Endodermal cell (in vitro differentiated cells): ENCODE measurements at regions not wholly inside any gene's neighbourhood (a gene's known extent, or its start where the extent isn't known, plus 50 kb on each side); places are given as distances from the start of the nearest gene placed in this dataset.

ENCODE experiments used
- DNase-seq: peaks from one replicate; pipeline ENCODE4 v3.0.0-alpha.2; 2017
- H3K27ac ChIP-seq: 2 replicates; pipeline ENCODE4 v1.5.1; 2013; ENCODE audit warnings: mild to moderate bottlenecking, low read depth, low read length, moderate library complexity
- H3K27me3 ChIP-seq: 2 replicates; pipeline ENCODE4 v1.6.1; 2013; ENCODE audit warnings: mild to moderate bottlenecking, low read length, moderate library complexity; ENCODE audit not compliant: insufficient read depth, control insufficient read depth, poor library complexity, severe bottlenecking
- H3K36me3 ChIP-seq: 2 replicates; pipeline ENCODE4 v1.7.0; 2013; ENCODE audit warnings: mild to moderate bottlenecking, low read length, moderate library complexity; ENCODE audit not compliant: control insufficient read depth, insufficient read depth
- H3K4me1 ChIP-seq: one replicate; pipeline ENCODE4 v1.7.0; 2013; ENCODE audit warnings: low read length; ENCODE audit not compliant: control insufficient read depth, insufficient read depth
- H3K4me3 ChIP-seq: 2 replicates; pipeline ENCODE4 v1.5.1; 2013; ENCODE audit warnings: mild to moderate bottlenecking, low read length, moderate library complexity
- H3K9ac ChIP-seq: 2 replicates; pipeline ENCODE4 v1.6.1; 2013; ENCODE audit warnings: mild to moderate bottlenecking, low read length, moderate library complexity; ENCODE audit not compliant: poor library complexity, severe bottlenecking; ENCODE audit errors: extremely low read depth
- H3K9me3 ChIP-seq: 2 replicates; pipeline ENCODE4 v1.6.1; 2013; ENCODE audit warnings: mild to moderate bottlenecking, low read length, moderate library complexity; ENCODE audit not compliant: control insufficient read depth
- H3K27ac Mint-ChIP-seq: 2 replicates; pipeline ENCODE4 v1.8.0; 2020; ENCODE audit warnings: mixed read lengths
- H3K27me3 Mint-ChIP-seq: 2 replicates; pipeline ENCODE4 v1.8.0; 2021; ENCODE audit warnings: mild to moderate bottlenecking, mixed read lengths; ENCODE audit not compliant: insufficient read depth
- H3K36me3 Mint-ChIP-seq: 2 replicates; pipeline ENCODE4 v1.8.0; 2020; ENCODE audit warnings: low read depth, mixed read lengths
- H3K4me1 Mint-ChIP-seq: 2 replicates; pipeline ENCODE4 v1.8.0; 2020; ENCODE audit warnings: mixed read lengths
- H3K4me3 Mint-ChIP-seq: 2 replicates; pipeline ENCODE4 v1.8.0; 2020; ENCODE audit warnings: mild to moderate bottlenecking, moderate library complexity, mixed read lengths
- H3K9me3 Mint-ChIP-seq: 2 replicates; pipeline ENCODE4 v1.8.0; 2020; ENCODE audit warnings: mild to moderate bottlenecking, mixed read lengths
- WGBS, 2 experiments: methylation state at CpG; one replicate each; pipeline versions ENCODE4 v1.1.5 to v1.1.7; 2013; ENCODE audit warnings: missing lambda C conversion rate in 2 of 2, mixed read lengths in 1 of 2; ENCODE audit not compliant: insufficient coverage in 1 of 2, insufficient read length in 1 of 2; 5-methylcytosine and 5-hydroxymethylcytosine counted together
- TF ChIP-seq, protein P1 (sequence below): fragments of 200-600 bp; sonication (generic); conservative IDR thresholded peaks from 2 replicates; pipeline ENCODE4 v1.5.0; 2021; ENCODE audit warnings: antibody characterized with exemption, mild to moderate bottlenecking

DNA sequence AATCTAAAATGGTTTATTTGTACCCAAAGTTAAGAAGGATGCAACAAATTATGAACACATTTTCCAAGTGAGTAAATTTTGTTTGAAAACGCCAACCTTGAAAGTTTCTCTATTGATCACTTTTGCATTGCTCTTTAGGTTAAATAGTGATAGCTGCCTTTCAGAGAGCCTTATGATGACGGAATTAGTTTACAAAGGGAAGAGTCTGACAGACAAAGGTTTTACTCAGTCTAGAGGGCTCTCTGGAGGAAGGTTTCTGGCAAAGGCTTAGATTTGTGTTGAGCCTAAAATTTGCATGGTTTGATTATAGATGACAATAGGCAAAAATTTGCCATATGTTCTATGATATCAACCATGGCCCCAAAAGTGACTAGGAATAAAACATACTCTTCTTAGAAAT is 95.9 kb upstream of the RUNX1 start:
- Mint-ChIP-seq H3K9me3 (no peaks in the 10 kb centered on the region), H3K36me3 (no peaks in the 10 kb centered on the region), H3K27ac (no peak overlapping the region), H3K4me3 (no peak overlapping the region), H3K27me3 (no peaks in the 10 kb centered on the region), H3K4me1 (no peaks in the 10 kb centered on the region)
- Histone ChIP-seq H3K9ac (no peak overlapping the region), H3K36me3 (no peaks in the 10 kb centered on the region), H3K27ac (no peak overlapping the region), H3K4me1 (no peaks in the 10 kb centered on the region), H3K9me3 (no peaks in the 10 kb centered on the region), H3K27me3 (no peaks in the 10 kb centered on the region), H3K4me3 (no peak overlapping the region)
- DNase-seq: no peak
- TF ChIP-seq, protein P1, sequence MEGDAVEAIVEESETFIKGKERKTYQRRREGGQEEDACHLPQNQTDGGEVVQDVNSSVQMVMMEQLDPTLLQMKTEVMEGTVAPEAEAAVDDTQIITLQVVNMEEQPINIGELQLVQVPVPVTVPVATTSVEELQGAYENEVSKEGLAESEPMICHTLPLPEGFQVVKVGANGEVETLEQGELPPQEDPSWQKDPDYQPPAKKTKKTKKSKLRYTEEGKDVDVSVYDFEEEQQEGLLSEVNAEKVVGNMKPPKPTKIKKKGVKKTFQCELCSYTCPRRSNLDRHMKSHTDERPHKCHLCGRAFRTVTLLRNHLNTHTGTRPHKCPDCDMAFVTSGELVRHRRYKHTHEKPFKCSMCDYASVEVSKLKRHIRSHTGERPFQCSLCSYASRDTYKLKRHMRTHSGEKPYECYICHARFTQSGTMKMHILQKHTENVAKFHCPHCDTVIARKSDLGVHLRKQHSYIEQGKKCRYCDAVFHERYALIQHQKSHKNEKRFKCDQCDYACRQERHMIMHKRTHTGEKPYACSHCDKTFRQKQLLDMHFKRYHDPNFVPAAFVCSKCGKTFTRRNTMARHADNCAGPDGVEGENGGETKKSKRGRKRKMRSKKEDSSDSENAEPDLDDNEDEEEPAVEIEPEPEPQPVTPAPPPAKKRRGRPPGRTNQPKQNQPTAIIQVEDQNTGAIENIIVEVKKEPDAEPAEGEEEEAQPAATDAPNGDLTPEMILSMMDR: no peak
- WGBS, 2 experiments: 71 to 95% methylated on average over 2 of the region's 2 CpGs

DNA sequence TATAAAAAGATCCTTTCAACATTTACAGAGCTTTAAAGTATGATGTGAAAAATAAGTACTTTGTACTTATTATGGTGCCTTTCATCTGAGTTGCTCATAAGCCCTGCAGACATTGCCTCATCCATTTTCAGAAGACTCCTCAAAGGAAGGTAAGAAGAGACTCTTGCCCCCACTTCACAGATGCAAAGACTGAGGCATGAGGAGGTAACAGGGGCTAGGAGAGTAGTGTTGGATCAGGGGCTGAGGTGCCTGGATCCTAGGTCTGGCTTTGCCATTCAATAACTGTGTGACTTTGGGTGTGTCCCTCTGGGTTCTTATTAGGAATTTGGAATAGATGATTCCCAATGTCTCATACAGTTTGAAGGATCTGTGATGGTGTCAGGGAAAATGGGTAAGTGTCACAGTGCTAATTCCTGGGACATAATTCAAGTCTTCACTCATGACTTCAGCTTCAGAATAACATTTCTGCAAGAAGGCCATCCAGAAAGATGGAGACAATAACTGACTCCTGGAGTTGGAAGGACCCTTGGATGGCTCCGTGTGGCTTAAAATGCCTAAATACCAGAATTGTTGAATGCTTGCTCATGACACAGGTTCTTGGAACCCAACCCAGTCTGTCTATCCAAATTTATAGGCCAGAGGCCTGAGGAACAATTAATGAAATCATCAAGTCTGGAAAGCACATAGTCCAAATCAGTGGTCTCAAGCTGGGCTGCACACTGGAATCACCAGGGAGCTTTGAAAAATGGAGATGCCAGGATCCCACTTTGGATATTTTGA is 93.1 kb upstream of the RUNX1 start:
- no peaks in the 10 kb centered on the region for H3K9me3 Mint-ChIP-seq
- H3K27ac ChIP-seq: no peak overlapping the region
- WGBS, 2 experiments: 83 to 100% methylated on average over 1 of the region's 1 CpG

GRCh38 chr21:35139382-35139715 is 90.2 kb upstream of the RUNX1 start:
- H3K27me3 Mint-ChIP-seq: no peaks in the 10 kb centered on the region
- Histone ChIP-seq H3K27ac (no peak overlapping the region), H3K4me3 (no peak overlapping the region), H3K27me3 (no peaks in the 10 kb centered on the region), H3K36me3 (no peaks in the 10 kb centered on the region), H3K9ac (no peak overlapping the region), H3K4me1 (peaks cover 3% of the 10 kb centered on the region), H3K9me3 (no peaks in the 10 kb centered on the region)
- H3K36me3 Mint-ChIP-seq: no peaks in the 10 kb centered on the region
- H3K4me1 Mint-ChIP-seq: peaks cover 5% of the 10 kb centered on the region
- 89 to 90% methylated on average over 2 to 3 of the region's 4 CpGs for WGBS, 2 experiments
- H3K27ac Mint-ChIP-seq: no peak overlapping the region
- H3K4me3 Mint-ChIP-seq: no peak overlapping the region
- no peaks in the 10 kb centered on the region for H3K9me3 Mint-ChIP-seq
- no peak for DNase-seq
- TF ChIP-seq, protein P1: no peak

More for the DNA sequence above, 93.1 kb upstream of the RUNX1 start:
- no peaks in the 10 kb centered on the region for H3K27me3 ChIP-seq
- no peaks in the 10 kb centered on the region for H3K9me3 ChIP-seq
- H3K4me1 Mint-ChIP-seq: no peaks in the 10 kb centered on the region
- no peak overlapping the region for H3K27ac Mint-ChIP-seq
- TF ChIP-seq, protein P1: no peak
- no peak overlapping the region for H3K9ac ChIP-seq
- no peak for DNase-seq
- no peaks in the 10 kb centered on the region for H3K36me3 ChIP-seq
- no peaks in the 10 kb centered on the region for H3K27me3 Mint-ChIP-seq
- H3K36me3 Mint-ChIP-seq: no peaks in the 10 kb centered on the region
- no peak overlapping the region for H3K4me3 Mint-ChIP-seq
- H3K4me1 ChIP-seq: no peaks in the 10 kb centered on the region
- no peak overlapping the region for H3K4me3 ChIP-seq
